Activated naive CD8-positive, alpha-beta T cell treated with anti-CD3 and anti-CD28 coated beads, Interleukin-2, amount 50 U/mL, for 24 hours (primary cell): ENCODE measurements at regions not wholly inside any gene's neighbourhood (a gene's known extent, or its start where the extent isn't known, plus 50 kb on each side); places are given as distances from the start of the nearest gene placed in this dataset.
A peak's percentile ranks its signal among the peaks of the same experiment; 100 is the strongest.

Experiments used
- ATAC-seq: fragments of 150-1000 bp; cut with Tn5 transposase; one replicate; pipeline ENCODE4 v1.10.0; 2021
- DNase-seq: peaks from one replicate; pipeline ENCODE4 v3.0.0; 2021
- H3K27ac Mint-ChIP-seq: one replicate; pipeline ENCODE4 v1.8.0; 2021; ENCODE audit warnings: mild to moderate bottlenecking, mixed read lengths
- H3K27me3 Mint-ChIP-seq: one replicate; pipeline ENCODE4 v1.8.0; 2021; ENCODE audit warnings: mixed read lengths
- H3K36me3 Mint-ChIP-seq: one replicate; pipeline ENCODE4 v1.8.0; 2021; ENCODE audit warnings: low read depth, mixed read lengths
- H3K4me1 Mint-ChIP-seq: one replicate; pipeline ENCODE4 v1.8.0; 2021; ENCODE audit warnings: mixed read lengths
- H3K4me3 Mint-ChIP-seq: one replicate; pipeline ENCODE4 v1.8.0; 2021; ENCODE audit warnings: mild to moderate bottlenecking, moderate library complexity, mixed read lengths
- H3K9me3 Mint-ChIP-seq: one replicate; pipeline ENCODE4 v1.8.0; 2021; ENCODE audit warnings: mixed read lengths

GRCh38 chr2:128736689-128737545, 418.2 kb upstream of the HS6ST1 start:
- no peak overlapping the region for H3K27ac Mint-ChIP-seq
- H3K9me3 Mint-ChIP-seq = no peaks in the 10 kb centered on the region
- no peaks in the 10 kb centered on the region for H3K36me3 Mint-ChIP-seq
- peaks cover 25% of the 10 kb centered on the region for H3K27me3 Mint-ChIP-seq
- DNase-seq = peak; percentile 74
- ATAC-seq = peak; percentile 46
- H3K4me1 Mint-ChIP-seq = peaks cover 12% of the 10 kb centered on the region
- peak overlapping the region; percentile 40 for H3K4me3 Mint-ChIP-seq

DNA sequence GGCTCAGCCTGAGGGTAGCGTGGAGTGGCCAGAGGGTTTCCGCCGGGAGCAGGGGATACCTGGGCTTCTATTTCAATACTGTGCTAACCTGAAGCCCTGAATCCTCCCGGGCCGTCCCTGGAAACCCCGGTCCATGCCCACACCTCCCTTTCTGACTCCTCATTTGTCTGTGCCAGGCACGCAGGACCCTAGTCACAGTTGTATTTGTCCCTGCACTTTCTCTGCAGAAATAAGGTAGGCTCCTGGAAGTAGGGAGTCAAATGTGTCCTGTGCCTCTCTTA, 418.8 kb upstream of the HS6ST1 start:
- Mint-ChIP-seq H3K4me3 (no peak overlapping the region), H3K27me3 (peaks cover 25% of the 10 kb centered on the region), H3K27ac (no peak overlapping the region), H3K36me3 (no peaks in the 10 kb centered on the region), H3K9me3 (no peaks in the 10 kb centered on the region), H3K4me1 (peaks cover 12% of the 10 kb centered on the region)
- DNase-seq (no peak), ATAC-seq (no peak)

GRCh38 chr2:128738446-128739110, 419.9 kb upstream of the HS6ST1 start:
- Mint-ChIP-seq H3K4me3 (no peak overlapping the region), H3K9me3 (no peaks in the 10 kb centered on the region), H3K36me3 (no peaks in the 10 kb centered on the region), H3K4me1 (peaks cover 12% of the 10 kb centered on the region), H3K27me3 (peaks cover 25% of the 10 kb centered on the region), H3K27ac (no peak overlapping the region)
- DNase-seq (no peak), ATAC-seq (no peak)

DNA sequence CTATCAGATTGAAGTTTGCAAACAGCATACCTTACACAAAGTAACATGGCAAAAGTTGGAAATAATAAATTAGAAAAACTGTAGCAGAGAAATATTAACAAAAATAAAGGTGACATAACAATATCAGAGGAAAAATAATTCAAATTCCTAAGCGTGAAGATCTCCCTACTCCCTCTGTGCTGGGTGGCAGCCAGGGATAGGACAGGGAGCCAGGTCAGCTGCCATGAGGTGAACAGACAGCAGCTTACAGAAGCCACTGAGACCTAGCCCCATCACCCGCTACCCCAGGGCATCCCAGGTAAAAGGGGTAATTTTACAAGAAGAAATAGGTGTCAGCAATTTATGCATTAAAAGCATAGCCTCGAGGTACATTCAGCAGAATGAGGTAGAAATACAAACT, 423.8 kb upstream of the HS6ST1 start:
- no peak overlapping the region for H3K4me3 Mint-ChIP-seq
- ATAC-seq (no peak), DNase-seq (no peak)
- no peaks in the 10 kb centered on the region for H3K36me3 Mint-ChIP-seq
- peaks cover 6% of the 10 kb centered on the region for H3K27me3 Mint-ChIP-seq
- H3K9me3 Mint-ChIP-seq = no peaks in the 10 kb centered on the region
- H3K27ac Mint-ChIP-seq = no peak overlapping the region
- H3K4me1 Mint-ChIP-seq = no peaks in the 10 kb centered on the region

GRCh38 chr2:128745946-128746345, 427.3 kb upstream of the HS6ST1 start:
- ATAC-seq = no peak
- Mint-ChIP-seq H3K27ac (no peak overlapping the region), H3K36me3 (no peaks in the 10 kb centered on the region), H3K4me3 (no peak overlapping the region), H3K4me1 (no peaks in the 10 kb centered on the region), H3K27me3 (peaks cover 3% of the 10 kb centered on the region), H3K9me3 (no peaks in the 10 kb centered on the region)
- no peak for DNase-seq

DNA sequence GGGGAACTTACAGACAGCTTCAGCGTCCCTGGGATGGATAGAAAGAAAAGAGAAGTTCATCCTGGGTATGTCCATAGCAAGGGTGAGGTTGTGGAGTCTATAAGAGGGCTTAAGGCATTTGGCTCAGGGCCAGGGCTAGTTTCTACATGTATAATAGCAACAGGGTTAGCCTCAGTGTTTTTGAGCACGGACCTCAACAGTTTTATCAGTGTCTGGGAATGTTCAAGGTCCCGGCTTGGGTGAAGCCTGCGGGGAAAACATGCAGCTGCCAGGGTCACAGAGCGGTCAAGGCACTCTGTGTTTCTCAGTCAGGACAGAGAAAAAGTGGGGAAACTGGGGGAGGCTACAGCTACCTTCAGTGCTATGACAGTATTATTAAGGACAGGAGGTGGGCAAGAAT, 427.7 kb upstream of the HS6ST1 start:
- H3K27me3 Mint-ChIP-seq = peaks cover 3% of the 10 kb centered on the region
- no peaks in the 10 kb centered on the region for H3K9me3 Mint-ChIP-seq
- H3K4me3 Mint-ChIP-seq = no peak overlapping the region
- H3K27ac Mint-ChIP-seq = no peak overlapping the region
- no peaks in the 10 kb centered on the region for H3K4me1 Mint-ChIP-seq
- DNase-seq = no peak
- ATAC-seq = no peak
- no peaks in the 10 kb centered on the region for H3K36me3 Mint-ChIP-seq

GRCh38 chr2:128748336-128748735, 429.7 kb upstream of the HS6ST1 start:
- Mint-ChIP-seq H3K4me1 (peaks cover 4% of the 10 kb centered on the region), H3K27me3 (peaks cover 3% of the 10 kb centered on the region), H3K36me3 (no peaks in the 10 kb centered on the region), H3K4me3 (no peak overlapping the region), H3K9me3 (no peaks in the 10 kb centered on the region), H3K27ac (no peak overlapping the region)
- no peak for ATAC-seq
- no peak for DNase-seq

GRCh38 chr2:128748835-128749605, 430.4 kb upstream of the HS6ST1 start:
- ATAC-seq = no peak
- Mint-ChIP-seq H3K4me1 (peaks cover 8% of the 10 kb centered on the region), H3K36me3 (no peaks in the 10 kb centered on the region)

DNA sequence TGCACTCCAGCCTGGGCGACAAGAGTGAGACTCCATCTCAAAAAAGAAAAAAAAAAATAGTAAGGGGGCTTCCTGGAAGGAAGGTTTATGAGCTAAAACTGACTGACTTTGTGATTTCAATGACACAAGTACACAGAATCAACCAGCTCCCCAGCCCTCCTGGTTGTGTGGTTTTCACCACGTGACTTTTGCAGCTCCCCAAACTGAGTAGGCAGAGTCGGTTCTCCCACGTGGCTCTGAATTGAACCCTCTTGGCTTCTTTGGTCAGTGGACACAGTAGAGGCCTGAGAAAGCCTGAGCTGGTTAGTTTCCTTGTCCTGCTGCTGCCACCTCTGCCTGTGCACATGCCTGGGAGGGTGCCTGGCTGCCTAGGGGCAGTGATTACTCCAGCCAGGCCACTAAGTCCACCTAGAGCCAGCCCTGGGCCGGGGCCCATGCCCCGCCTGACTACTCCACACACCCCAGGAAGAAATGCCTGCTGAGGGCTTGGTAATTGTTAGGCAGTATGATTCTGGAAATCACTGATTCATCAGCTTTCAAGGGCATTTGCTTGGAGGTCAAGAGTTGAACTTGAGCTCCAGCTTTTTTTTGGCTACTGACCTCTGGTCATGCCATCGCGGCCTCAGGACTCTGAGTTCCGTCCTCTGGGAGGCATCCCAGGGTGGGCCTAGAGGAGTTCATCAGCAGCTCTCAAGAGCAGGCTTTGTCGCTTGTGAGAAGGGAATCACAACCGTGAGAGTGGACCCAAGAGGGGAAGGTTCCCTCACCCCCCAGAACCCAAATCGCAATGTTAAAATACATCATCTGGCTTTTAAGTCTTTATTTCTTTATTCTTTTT, 431.9 kb upstream of the HS6ST1 start:
- Mint-ChIP-seq H3K36me3 (no peaks in the 10 kb centered on the region), H3K4me3 (no peak overlapping the region), H3K27me3 (peaks cover 5% of the 10 kb centered on the region), H3K27ac (no peak overlapping the region), H3K9me3 (no peaks in the 10 kb centered on the region), H3K4me1 (peaks cover 16% of the 10 kb centered on the region)
- DNase-seq (no peak), ATAC-seq (no peak)

More at GRCh38 chr2:128748835-128749605, 430.4 kb upstream of the HS6ST1 start:
- no peaks in the 10 kb centered on the region for H3K9me3 Mint-ChIP-seq
- no peak for DNase-seq
- H3K4me3 Mint-ChIP-seq = no peak overlapping the region
- no peak overlapping the region for H3K27ac Mint-ChIP-seq
- H3K27me3 Mint-ChIP-seq = peaks cover 3% of the 10 kb centered on the region

DNA sequence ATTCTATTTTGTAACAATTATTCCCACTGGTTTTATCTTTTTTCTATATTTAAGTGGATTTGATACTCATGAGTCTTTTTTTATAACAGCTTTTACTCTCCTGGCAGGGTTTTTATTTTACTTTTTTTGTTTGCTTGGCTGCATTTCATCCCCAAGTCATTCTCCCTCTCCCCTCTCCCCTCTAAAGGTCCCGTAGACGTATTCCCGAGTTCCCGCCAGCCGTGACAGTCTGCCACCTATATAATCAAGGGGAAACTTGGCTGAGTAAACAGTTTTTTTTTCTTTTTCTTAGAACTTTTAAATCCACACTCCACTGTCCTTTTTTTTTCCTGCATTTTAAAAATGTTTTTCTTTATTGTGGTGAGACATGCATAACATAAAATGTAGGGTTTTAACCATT, 433.1 kb upstream of the HS6ST1 start:
- H3K36me3 Mint-ChIP-seq = no peaks in the 10 kb centered on the region
- no peaks in the 10 kb centered on the region for H3K9me3 Mint-ChIP-seq
- H3K4me1 Mint-ChIP-seq = peaks cover 16% of the 10 kb centered on the region
- H3K4me3 Mint-ChIP-seq = no peak overlapping the region
- no peak for DNase-seq
- H3K27me3 Mint-ChIP-seq = peaks cover 6% of the 10 kb centered on the region
- H3K27ac Mint-ChIP-seq = no peak overlapping the region
- ATAC-seq = no peak

DNA sequence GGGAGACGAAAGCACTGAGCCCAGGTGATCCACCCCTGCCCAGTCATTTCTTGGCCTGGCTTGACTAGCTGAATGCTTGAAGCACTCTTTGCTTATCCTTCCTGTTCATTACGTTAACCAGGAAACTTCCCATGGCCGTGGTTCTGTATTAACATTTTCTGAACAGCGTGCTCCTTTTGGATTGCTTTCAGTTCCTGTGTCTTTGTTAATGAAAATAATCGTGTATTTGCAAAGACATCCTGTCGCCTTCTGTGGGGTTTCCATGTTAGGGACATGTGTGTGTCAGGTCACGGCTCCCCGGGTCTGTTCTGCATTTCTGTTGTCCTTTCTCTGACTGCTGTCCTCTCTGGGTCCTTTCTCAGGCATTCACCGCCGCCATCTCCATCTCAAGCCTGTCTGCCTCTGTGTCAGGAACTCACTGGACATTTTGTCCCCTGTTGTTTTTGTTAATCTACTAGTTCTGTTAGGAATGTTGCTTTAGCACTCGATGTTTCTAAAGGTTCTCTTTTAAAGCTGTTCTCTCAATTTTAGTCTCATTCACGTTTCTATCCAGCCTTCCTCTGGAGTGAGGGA, 434.1 kb upstream of the HS6ST1 start:
- peaks cover 6% of the 10 kb centered on the region for H3K27me3 Mint-ChIP-seq
- no peak overlapping the region for H3K4me3 Mint-ChIP-seq
- no peaks in the 10 kb centered on the region for H3K9me3 Mint-ChIP-seq
- ATAC-seq = no peak
- peaks cover 16% of the 10 kb centered on the region for H3K4me1 Mint-ChIP-seq
- no peak for DNase-seq
- no peaks in the 10 kb centered on the region for H3K36me3 Mint-ChIP-seq
- no peak overlapping the region for H3K27ac Mint-ChIP-seq

DNA sequence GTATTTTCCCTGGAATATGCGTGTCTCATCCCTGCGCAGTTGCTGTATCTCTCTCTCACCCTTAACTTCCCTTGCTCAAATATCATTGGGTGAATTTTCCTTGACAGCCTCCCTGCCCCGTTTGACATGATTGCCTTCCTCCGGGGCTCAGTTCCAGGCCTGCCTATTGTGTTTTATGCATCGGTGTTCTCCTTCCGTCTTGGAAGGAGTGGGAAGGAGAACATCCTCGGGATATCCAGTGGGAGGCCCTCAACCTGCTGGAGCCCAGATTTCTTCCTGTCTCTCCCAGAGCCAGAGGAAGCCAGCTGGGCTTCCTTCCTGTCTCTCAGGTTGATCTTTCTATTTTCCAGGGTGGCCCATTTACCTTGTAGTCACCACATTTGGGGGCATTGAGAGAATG, 434.7 kb upstream of the HS6ST1 start:
- H3K9me3 Mint-ChIP-seq = no peaks in the 10 kb centered on the region
- no peak for DNase-seq
- no peak overlapping the region for H3K27ac Mint-ChIP-seq
- no peak for ATAC-seq
- peaks cover 6% of the 10 kb centered on the region for H3K27me3 Mint-ChIP-seq
- H3K4me1 Mint-ChIP-seq = peaks cover 16% of the 10 kb centered on the region
- no peaks in the 10 kb centered on the region for H3K36me3 Mint-ChIP-seq
- no peak overlapping the region for H3K4me3 Mint-ChIP-seq

GRCh38 chr2:128753800-128754199, 435.1 kb upstream of the HS6ST1 start:
- Mint-ChIP-seq H3K4me1 (peaks cover 16% of the 10 kb centered on the region), H3K27me3 (peaks cover 6% of the 10 kb centered on the region), H3K9me3 (no peaks in the 10 kb centered on the region), H3K36me3 (no peaks in the 10 kb centered on the region), H3K4me3 (no peak overlapping the region), H3K27ac (no peak overlapping the region)
- DNase-seq (no peak), ATAC-seq (no peak)

DNA sequence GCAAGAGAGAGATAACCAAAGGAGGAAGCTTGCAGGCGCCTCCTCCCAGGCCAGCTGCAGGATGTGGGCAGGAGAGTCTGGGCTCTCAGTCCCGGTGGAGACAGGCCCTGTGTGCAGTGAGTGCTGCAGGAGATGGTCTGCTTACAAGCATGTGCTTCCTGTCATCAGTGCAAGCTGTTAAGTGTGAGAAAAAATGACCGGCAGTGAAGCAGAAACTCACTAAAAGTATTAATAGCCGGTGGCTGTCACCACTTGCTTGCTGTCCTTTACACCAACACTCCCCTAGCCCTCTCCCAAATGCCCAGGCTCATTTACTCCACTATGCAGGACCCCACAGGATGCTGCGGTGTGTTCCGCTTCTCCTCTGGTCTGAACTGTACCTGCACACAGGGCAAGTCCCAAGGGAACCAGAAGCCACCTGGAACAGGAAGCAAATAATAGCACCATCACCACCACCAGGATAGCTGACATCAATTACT, 435.6 kb upstream of the HS6ST1 start:
- H3K4me1 Mint-ChIP-seq = peaks cover 16% of the 10 kb centered on the region
- H3K27me3 Mint-ChIP-seq = peaks cover 6% of the 10 kb centered on the region
- no peak for DNase-seq
- H3K9me3 Mint-ChIP-seq = no peaks in the 10 kb centered on the region
- no peaks in the 10 kb centered on the region for H3K36me3 Mint-ChIP-seq
- no peak for ATAC-seq
- no peak overlapping the region for H3K27ac Mint-ChIP-seq
- H3K4me3 Mint-ChIP-seq = no peak overlapping the region
